H1 (cell line): ENCODE measurements at regions not wholly inside any gene's neighbourhood (a gene's known extent, or its start where the extent isn't known, plus 50 kb on each side); places are given as distances from the start of the nearest gene placed in this dataset.

Source experiments
- CTCF ChIA-PET: fragments of 300-600 bp; sonication (Branson Sonifier 250); formaldehyde crosslinking; loops from one replicate; lab custom pipeline; 2021; ENCODE audit not compliant: partially characterized antibody; lab: Charles Lee
- POLR2A ChIA-PET: fragments of 300-600 bp; sonication (Branson Sonifier 250); formaldehyde crosslinking; loops from one replicate; lab custom pipeline; 2021; ENCODE audit warnings: inconsistent platforms; ENCODE audit not compliant: partially characterized antibody; lab: Charles Lee
- DNase-seq, 2 experiments: peaks; one replicate each; pipeline versions ENCODE4 v3.0.0 to v3.0.0-alpha.2; 2010 to 2022; ENCODE audit warnings: low spot score in 2 of 2, low read depth in 1 of 2, mixed read lengths in 1 of 2
- FAIRE-seq: peaks from 2 replicates; lab custom pipeline; 2011; peaks lifted over from hg19 to GRCh38; lab: Jason Lieb, UNC
- H2AFZ ChIP-seq: 2 replicates; pipeline ENCODE4 v1.8.1; 2012; ENCODE audit warnings: low read length, inconsistent platforms
- H2AK5ac ChIP-seq: 2 replicates; pipeline ENCODE4 v1.6.1; 2013; ENCODE audit warnings: low read depth, low read length
- H2BK120ac ChIP-seq: replicated peaks from 2 replicates; pipeline ENCODE3; 2013; ENCODE audit warnings: low read depth, low read length, inconsistent platforms
- H2BK12ac ChIP-seq: 2 replicates; pipeline ENCODE4 v1.6.1; 2013; ENCODE audit warnings: low read depth, low read length
- H2BK15ac ChIP-seq: 2 replicates; pipeline ENCODE4 v1.6.1; 2013; ENCODE audit warnings: low read length
- H2BK20ac ChIP-seq: 2 replicates; pipeline ENCODE4 v1.6.1; 2013; ENCODE audit warnings: low read length
- H2BK5ac ChIP-seq: 2 replicates; pipeline ENCODE4 v1.6.1; 2013; ENCODE audit warnings: low read depth, low read length
- H3K14ac ChIP-seq: 2 replicates; pipeline ENCODE4 v1.6.1; 2013; ENCODE audit warnings: inconsistent platforms; ENCODE audit not compliant: insufficient read length
- H3K18ac ChIP-seq: 2 replicates; pipeline ENCODE4 v1.6.1; 2013; ENCODE audit warnings: low read length; ENCODE audit errors: extremely low read depth
- H3K23ac ChIP-seq: 2 replicates; pipeline ENCODE4 v1.6.1; 2013; ENCODE audit warnings: inconsistent platforms; ENCODE audit not compliant: insufficient read length
- H3K23me2 ChIP-seq: 2 replicates; pipeline ENCODE4 v1.6.1; 2013; ENCODE audit warnings: low read depth, low read length
- H3K27ac ChIP-seq: 2 replicates; pipeline ENCODE4 v1.6.1; 2011; ENCODE audit warnings: low read depth, low read length, inconsistent platforms
- H3K27me3 ChIP-seq, 4 experiments: replicated peaks in 1 of 4; 1 replicate in 1 of 4; 2 replicates in 3 of 4; pipeline versions ENCODE4 v1.6.1 to v1.8.1; 2011 to 2013; ENCODE audit warnings: low read length in 3 of 4, mild to moderate bottlenecking in 3 of 4, inconsistent platforms in 2 of 4, mixed read lengths in 2 of 4, moderate library complexity in 1 of 4; ENCODE audit not compliant: control insufficient read depth in 3 of 4, insufficient read depth in 3 of 4; ENCODE audit errors: extremely low read depth in 1 of 4
- H3K36me3 ChIP-seq, 4 experiments: 2 replicates each; pipeline versions ENCODE4 v1.6.1 to v1.8.1; 2011 to 2013; ENCODE audit warnings: mild to moderate bottlenecking in 4 of 4, low read length in 3 of 4, moderate library complexity in 2 of 4, control low read depth in 1 of 4, inconsistent platforms in 1 of 4; ENCODE audit not compliant: insufficient read depth in 4 of 4, control insufficient read depth in 2 of 4
- H3K4ac ChIP-seq: replicated peaks from 2 replicates; pipeline ENCODE3; 2013; ENCODE audit warnings: low read length, low read depth, mixed read lengths, inconsistent platforms; ENCODE audit not compliant: insufficient read length
- H3K4me1 ChIP-seq, 4 experiments: replicated peaks in 1 of 4; 1 replicate in 1 of 4; 2 replicates in 3 of 4; pipeline versions ENCODE4 v1.6.1 to v1.8.1; 2011 to 2013; ENCODE audit warnings: low read length in 3 of 4, inconsistent platforms in 2 of 4, mixed read lengths in 1 of 4; ENCODE audit not compliant: insufficient read depth in 4 of 4, control insufficient read depth in 3 of 4
- H3K4me2 ChIP-seq, 2 experiments: 2 replicates each; pipeline versions ENCODE4 v1.6.1 to v1.8.1; 2011 to 2013; ENCODE audit warnings: low read depth in 2 of 2, low read length in 2 of 2, control low read depth in 1 of 2, inconsistent platforms in 1 of 2, mild to moderate bottlenecking in 1 of 2; ENCODE audit not compliant: insufficient read depth in 1 of 2
- H3K4me3 ChIP-seq, 4 experiments: fragments of 200-600, 300-600 bp in 1 of 4; sonication (generic), shearing (Covaris generic), sonication (Bioruptor Twin) in 1 of 4; 2 replicates each; pipeline versions ENCODE4 v1.5.1 to v1.8.1; 2011 to 2016; ENCODE audit warnings: low read length in 4 of 4, low read depth in 3 of 4, control low read depth in 2 of 4, inconsistent platforms in 2 of 4, mild to moderate bottlenecking in 2 of 4, mixed read lengths in 1 of 4, moderate library complexity in 1 of 4; ENCODE audit not compliant: insufficient read depth in 2 of 4; ENCODE audit errors: extremely low read depth in 1 of 4
- H3K56ac ChIP-seq: replicated peaks from 2 replicates; pipeline ENCODE3; 2013; ENCODE audit warnings: low read depth, mild to moderate bottlenecking, mixed read lengths, low read length, inconsistent platforms; ENCODE audit not compliant: insufficient read length
- H3K79me1 ChIP-seq: 2 replicates; pipeline ENCODE4 v1.6.1; 2013; ENCODE audit warnings: low read depth, low read length, control low read depth
- H3K79me2 ChIP-seq, 2 experiments: 2 replicates each; pipeline versions ENCODE4 v1.6.1 to v1.8.1; 2012 to 2013; ENCODE audit warnings: low read length in 2 of 2, mild to moderate bottlenecking in 2 of 2, inconsistent platforms in 1 of 2; ENCODE audit not compliant: insufficient read depth in 2 of 2, control insufficient read depth in 1 of 2
- H3K9ac ChIP-seq, 4 experiments: replicated peaks in 1 of 4; 1 replicate in 1 of 4; 2 replicates in 3 of 4; pipeline versions ENCODE4 v1.6.1 to v1.8.1; 2011 to 2013; ENCODE audit warnings: low read depth in 3 of 4, low read length in 3 of 4, control low read depth in 2 of 4, mild to moderate bottlenecking in 2 of 4, moderate library complexity in 2 of 4, inconsistent platforms in 1 of 4; ENCODE audit errors: extremely low read depth in 1 of 4
- H3K9me3 ChIP-seq, 2 experiments: 2 replicates each; pipeline versions ENCODE4 v1.6.1 to v1.8.1; 2012 to 2013; ENCODE audit warnings: mild to moderate bottlenecking in 2 of 2, moderate library complexity in 2 of 2, control low read depth in 1 of 2, inconsistent platforms in 1 of 2, low read depth in 1 of 2, low read length in 1 of 2, mixed read lengths in 1 of 2; ENCODE audit not compliant: insufficient read depth in 2 of 2
- H4K20me1 ChIP-seq, 2 experiments: replicated peaks in 1 of 2; 2 replicates each; pipeline versions ENCODE3 to v1.8.1; 2011 to 2013; ENCODE audit warnings: inconsistent platforms in 2 of 2, low read length in 2 of 2, mild to moderate bottlenecking in 1 of 2; ENCODE audit not compliant: insufficient read depth in 2 of 2, control insufficient read depth in 1 of 2
- H4K5ac ChIP-seq: 2 replicates; pipeline ENCODE4 v1.6.1; 2013; ENCODE audit warnings: low read length, low read depth, mixed read lengths, inconsistent platforms; ENCODE audit not compliant: insufficient read length
- H4K8ac ChIP-seq: 2 replicates; pipeline ENCODE4 v1.8.0; 2013; ENCODE audit warnings: mild to moderate bottlenecking, moderate library complexity, low read length, inconsistent platforms; ENCODE audit not compliant: insufficient read depth; ENCODE audit errors: extremely low read depth
- H4K91ac ChIP-seq: replicated peaks from 2 replicates; pipeline ENCODE3; 2013; ENCODE audit warnings: low read length, mixed read lengths, inconsistent platforms; ENCODE audit not compliant: insufficient read length
- ASH2L ChIP-seq: fragments of 200-600, 300-600 bp; sonication (generic); IDR thresholded peaks from one replicate; pipeline ENCODE4 v1.7.1; 2017; ENCODE audit warnings: low read length
- EGR1 ChIP-seq: IDR thresholded peaks from 2 replicates; pipeline ENCODE4 v1.6.1; 2011; ENCODE audit warnings: low read depth, low read length, borderline replicate concordance
- EP300 ChIP-seq, 2 experiments: IDR thresholded peaks; 1 replicate in 1 of 2; 2 replicates in 1 of 2; pipeline ENCODE4 v1.6.1; 2011 to 2012; ENCODE audit warnings: low read depth in 2 of 2, low read length in 2 of 2, mild to moderate bottlenecking in 2 of 2, borderline replicate concordance in 1 of 2, inconsistent platforms in 1 of 2, moderate library complexity in 1 of 2
- HDAC2 ChIP-seq, 2 experiments: fragments of 300-600 bp in 1 of 2; sonication (generic) in 1 of 2; IDR thresholded peaks; 2 replicates each; pipeline ENCODE4 v1.6.1; 2011 to 2012; ENCODE audit warnings: low read depth in 2 of 2, low read length in 2 of 2, mild to moderate bottlenecking in 2 of 2, moderate library complexity in 2 of 2, borderline replicate concordance in 1 of 2, inconsistent platforms in 1 of 2
- JUN ChIP-seq: IDR thresholded peaks from 2 replicates; pipeline ENCODE4 v1.6.1; 2011; ENCODE audit warnings: low read depth, mild to moderate bottlenecking, improper control_type of control experiment, low read length
- KDM5A ChIP-seq: fragments of 200-600 bp; IDR thresholded peaks from 2 replicates; pipeline ENCODE4 v1.7.1; 2012; ENCODE audit warnings: mild to moderate bottlenecking, low read length, inconsistent platforms, mixed read lengths
- MAFK ChIP-seq: IDR thresholded peaks from 2 replicates; pipeline ENCODE4 v1.6.1; 2012; ENCODE audit warnings: low read depth, mild to moderate bottlenecking, improper control_type of control experiment, low read length
- NRF1 ChIP-seq: IDR thresholded peaks from 2 replicates; pipeline ENCODE4 v1.6.1; 2011; ENCODE audit warnings: mild to moderate bottlenecking, low read depth, low read length, improper control_type of control experiment
- TCF12 ChIP-seq: IDR thresholded peaks from 2 replicates; pipeline ENCODE4 v1.6.1; 2011; ENCODE audit warnings: low read depth, mild to moderate bottlenecking, low read length
- WGBS, 2 experiments: shearing (Covaris generic) in 1 of 2; methylation state at CpG; one replicate each; pipeline versions ENCODE4 v1.1.6 to v1.1.7; 2013 to 2015; ENCODE audit warnings: low lambda C conversion rate in 2 of 2, mixed read lengths in 2 of 2, inconsistent platforms in 1 of 2, low coverage in 1 of 2, missing lambda C conversion rate in 1 of 2; ENCODE audit not compliant: insufficient replicate concordance in 2 of 2, insufficient coverage in 1 of 2, insufficient read length in 1 of 2; ENCODE audit errors: extremely low coverage in 1 of 2, missing lambda C conversion rate in 1 of 2; 5-methylcytosine and 5-hydroxymethylcytosine counted together

GRCh38 chr4:152097371-152097770, 336.6 kb upstream of the GATB start:
- no peaks in the 10 kb centered on the region for H3K36me3 ChIP-seq
- POLR2A ChIA-PET, result no interaction called here
- no peak overlapping the region for H4K91ac ChIP-seq
- CTCF ChIA-PET, result interaction anchor here (0.9 to 1.3 kb wide), 2 partner anchors 16 to 76 kb away, joined by 3 read pairs; no protein-coding TSS in a partner anchor
- no peaks in the 10 kb centered on the region for H3K9me3 ChIP-seq
- no peak overlapping the region for H3K14ac ChIP-seq
- no peaks in the 10 kb centered on the region for H4K20me1 ChIP-seq
- no peak overlapping the region for H3K4ac ChIP-seq
- H3K79me2 ChIP-seq, result no peaks in the 10 kb centered on the region
- H2BK20ac ChIP-seq, result no peak overlapping the region
- WGBS, 2 experiments, result 90% methylated on average over 3 of the region's 3 CpGs; no CpG with 5 or more reads in 1 of the 2 experiments
- no peak overlapping the region for H3K23ac ChIP-seq
- no peak overlapping the region for H4K5ac ChIP-seq
- no peaks in the 10 kb centered on the region for H3K79me1 ChIP-seq
- H3K23me2 ChIP-seq, result no peaks in the 10 kb centered on the region
- no peaks in the 10 kb centered on the region for H3K27me3 ChIP-seq
- no peak for FAIRE-seq
- H2BK12ac ChIP-seq, result no peak overlapping the region
- peaks cover 0 to under 1% (median 0%) of the 10 kb centered on the region in 4 experiments; a peak in 2 of 7 replicates for H3K4me1 ChIP-seq
- no peak overlapping the region for H2AK5ac ChIP-seq
- H3K4me2 ChIP-seq, result no peak overlapping the region
- no peak overlapping the region for H2BK5ac ChIP-seq
- no peak overlapping the region for H3K27ac ChIP-seq
- H2BK120ac ChIP-seq, result no peak overlapping the region
- H2AFZ ChIP-seq, result no peak overlapping the region
- no peak overlapping the region for H3K56ac ChIP-seq
- H3K4me3 ChIP-seq, result no peak overlapping the region
- no peak overlapping the region for H3K18ac ChIP-seq
- no peak for DNase-seq
- H3K9ac ChIP-seq, result no peak overlapping the region
- no peak overlapping the region for H2BK15ac ChIP-seq
- H4K8ac ChIP-seq, result no peak overlapping the region
- no peak for TF ChIP-seq EP300 (IDR thresholded peaks at IDR 0.05; ENCODE audit: borderline replicate concordance in 1 of 2, low read depth in 2 of 2, low read length in 2 of 2)
- TF ChIP-seq ASH2L, result no peak
- no peak for TF ChIP-seq MAFK
- no peak for TF ChIP-seq EGR1
- TF ChIP-seq KDM5A, result no peak
- no peak for TF ChIP-seq TCF12
- no peak for TF ChIP-seq HDAC2 (IDR thresholded peaks at IDR 0.05; ENCODE audit: borderline replicate concordance in 1 of 2, low read depth in 2 of 2, low read length in 2 of 2)
- TF ChIP-seq NRF1, result no peak
- no peak for TF ChIP-seq JUN
